OCI-LY7 (cell line): ENCODE measurements at regions not wholly inside any gene's neighbourhood (a gene's known extent, or its start where the extent isn't known, plus 50 kb on each side); places are given as distances from the start of the nearest gene placed in this dataset.
"Not testable (repeated sequence)": the region's sequence is repeated elsewhere in the genome, so short reads cannot be mapped to it uniquely, and the experiment has no call there.

Experiments
- BruUV-seq: library from RNA; stranded (reverse); fragments of 400-500 nt; replicated peaks from 2 replicates; lab custom pipeline; 2021; lab: Mats Ljungman, UMichigan
- CTCF ChIA-PET: fragments of 300-600 bp; sonication (Branson Sonifier 250); formaldehyde crosslinking; loops from one replicate; lab custom pipeline; 2022; ENCODE audit warnings: antibody characterized with exemption; ENCODE audit not compliant: unreplicated experiment; lab: Charles Lee
- POLR2A ChIA-PET: fragments of 300-600 bp; sonication (Branson Sonifier 250); formaldehyde crosslinking; loops from one replicate; lab custom pipeline; 2022; ENCODE audit warnings: antibody characterized with exemption; lab: Charles Lee
- DNase-seq: peaks from one replicate; pipeline ENCODE4 v3.0.0-alpha.2; 2015; ENCODE audit warnings: low spot score
- H2AFZ ChIP-seq: fragments of 200-600 bp; sonication (generic), shearing (Covaris generic); 2 replicates; pipeline ENCODE4 v1.6.1; 2014; ENCODE audit warnings: mild to moderate bottlenecking, antibody characterized with exemption, low read length, moderate library complexity
- H3K27ac ChIP-seq: fragments of 200-600 bp; sonication (generic); 2 replicates; pipeline ENCODE4 v1.5.1; 2014; ENCODE audit warnings: mixed run types, low read depth, mild to moderate bottlenecking, moderate library complexity, low read length, inconsistent platforms; ENCODE audit not compliant: poor library complexity, severe bottlenecking
- H3K36me3 ChIP-seq: fragments of 200-600 bp; sonication (generic); 2 replicates; pipeline ENCODE4 v1.6.1; 2014; ENCODE audit warnings: mild to moderate bottlenecking, antibody characterized with exemption, low read length, moderate library complexity, mixed read lengths; ENCODE audit not compliant: insufficient read depth
- H3K4me1 ChIP-seq: fragments of 200-600 bp; sonication (generic); 2 replicates; pipeline ENCODE4 v1.5.1; 2014; ENCODE audit warnings: mild to moderate bottlenecking, low read length; ENCODE audit not compliant: insufficient read depth, poor library complexity, severe bottlenecking
- H3K4me2 ChIP-seq: fragments of 200-600 bp; sonication (generic); 2 replicates; pipeline ENCODE4 v1.6.1; 2014; ENCODE audit warnings: mild to moderate bottlenecking, low read length
- H3K4me3 ChIP-seq: fragments of 200-600 bp; sonication (generic); 2 replicates; pipeline ENCODE4 v1.5.1; 2014; ENCODE audit warnings: mild to moderate bottlenecking, low read depth, low read length; ENCODE audit not compliant: poor library complexity, severe bottlenecking
- H3K79me2 ChIP-seq: fragments of 200-600 bp; sonication (generic); 2 replicates; pipeline ENCODE4 v1.6.1; 2016; ENCODE audit warnings: low read depth, mild to moderate bottlenecking, low read length, moderate library complexity, mixed read lengths; ENCODE audit not compliant: insufficient read depth
- H3K9me2 ChIP-seq: fragments of 200-600 bp; sonication (generic); 2 replicates; pipeline ENCODE4 v1.6.1; 2016; ENCODE audit warnings: mild to moderate bottlenecking, low read length, mixed read lengths; ENCODE audit not compliant: insufficient read depth
- H3K9me3 ChIP-seq: fragments of 200-600 bp; sonication (generic); 2 replicates; pipeline ENCODE4 v1.6.1; 2014; ENCODE audit warnings: mild to moderate bottlenecking, mixed run types, low read length, mixed read lengths
- H4K20me1 ChIP-seq: fragments of 200-600 bp; sonication (generic); 2 replicates; pipeline ENCODE4 v1.6.1; 2014; ENCODE audit warnings: mild to moderate bottlenecking, antibody characterized with exemption, low read length, moderate library complexity, mixed read lengths; ENCODE audit not compliant: insufficient read depth
- CTCF ChIP-seq: fragments of 200-600 bp; sonication (generic); conservative IDR thresholded peaks from 2 replicates; pipeline ENCODE4 v1.5.1; 2014; ENCODE audit warnings: mild to moderate bottlenecking, antibody characterized with exemption, low read length, moderate library complexity, mixed read lengths
- EZH2phosphoT487 ChIP-seq: fragments of 200-600 bp; sonication (generic); IDR thresholded peaks from 2 replicates; pipeline ENCODE4 v1.6.1; 2018; ENCODE audit warnings: low read depth, borderline replicate concordance, mild to moderate bottlenecking, mixed run types, antibody characterized with exemption, low read length, moderate library complexity, mixed read lengths
- intact Hi-C: fragments of 100-400 bp; cut with micrococcal nuclease; formaldehyde crosslinking; loops from one replicate; pipeline ENCODE4 v1.10.0; 2022; ENCODE audit not compliant: unreplicated experiment

- POLR2A ChIA-PET, result no interaction called here
- DNase-seq, result peak; percentile 12
- no peaks in the 10 kb centered on the region for H3K79me2 ChIP-seq
Observed at GRCh38 chr6:125453516-125453915, 151.7 kb upstream of the HDDC2 start.

GRCh38 chr6:125454351-125454750 is 152.6 kb upstream of the HDDC2 start:
- H3K4me1 ChIP-seq, result no peaks in the 10 kb centered on the region
- no peak overlapping the region for H2AFZ ChIP-seq

More at GRCh38 chr6:125453516-125453915, 151.7 kb upstream of the HDDC2 start:
- H4K20me1 ChIP-seq, result no peaks in the 10 kb centered on the region
- no peak overlapping the region for H3K27ac ChIP-seq
- no peak overlapping the region for H3K4me2 ChIP-seq
- no TSS peak for BruUV-seq
- TF ChIP-seq CTCF (no peak), EZH2phosphoT487 (no peak)
- CTCF ChIA-PET, result no interaction called here
- H3K9me3 ChIP-seq, result 0 out of 2 replicates have a peak, but pooled peaks cover 3% of the 10 kb centered on the region
- intact Hi-C loops, result no loop called here
- H3K4me1 ChIP-seq, result no peaks in the 10 kb centered on the region
- no peaks in the 10 kb centered on the region for H3K36me3 ChIP-seq
- H3K4me3 ChIP-seq, result no peak overlapping the region
- no peak overlapping the region for H2AFZ ChIP-seq
- no peaks in the 10 kb centered on the region for H3K9me2 ChIP-seq

GRCh38 chr6:125458493-125458892 is 156.7 kb upstream of the HDDC2 start:
- intact Hi-C loops, POLR2A ChIA-PET, H2AFZ ChIP-seq, H3K27ac ChIP-seq, H3K9me2 ChIP-seq, H3K4me1 ChIP-seq, H3K79me2 ChIP-seq, CTCF ChIA-PET, H3K4me3 ChIP-seq, DNase-seq, H4K20me1 ChIP-seq, BruUV-seq, H3K36me3 ChIP-seq, H3K9me3 ChIP-seq, H3K4me2 ChIP-seq: not testable (repeated sequence)

More at GRCh38 chr6:125454351-125454750, 152.6 kb upstream of the HDDC2 start:
- intact Hi-C loops, result no loop called here
- Histone ChIP-seq H4K20me1 (no peaks in the 10 kb centered on the region), H3K36me3 (no peaks in the 10 kb centered on the region), H3K4me3 (no peak overlapping the region), H3K27ac (no peak overlapping the region), H3K79me2 (no peaks in the 10 kb centered on the region), H3K9me3 (0 out of 2 replicates have a peak, but pooled peaks cover 3% of the 10 kb centered on the region), H3K4me2 (no peak overlapping the region), H3K9me2 (no peaks in the 10 kb centered on the region)
- ChIA-PET POLR2A (no interaction called here), CTCF (no interaction called here)
- DNase-seq, result no peak
- TF ChIP-seq EZH2phosphoT487, result no peak
- TF ChIP-seq CTCF, result no peak
- no TSS peak for BruUV-seq

GRCh38 chr6:125465332-125465731 is 163.6 kb upstream of the HDDC2 start:
- H3K79me2 ChIP-seq, intact Hi-C loops, H4K20me1 ChIP-seq, H3K36me3 ChIP-seq, H3K27ac ChIP-seq, BruUV-seq, H3K4me2 ChIP-seq, POLR2A ChIA-PET, DNase-seq, CTCF ChIA-PET, H3K4me3 ChIP-seq, H3K4me1 ChIP-seq, H3K9me3 ChIP-seq, H3K9me2 ChIP-seq, H2AFZ ChIP-seq: not testable (repeated sequence)
